Muscle of leg (tissue), 3 donors: ENCODE measurements at regions not wholly inside any gene's neighbourhood (a gene's known extent, or its start where the extent isn't known, plus 50 kb on each side); places are given as distances from the start of the nearest gene placed in this dataset.
"Not testable (repeated sequence)": the region's sequence is repeated elsewhere in the genome, so short reads cannot be mapped to it uniquely, and the experiment has no call there.

Experiments used
- DNase-seq: peaks from one replicate; pipeline ENCODE4 v3.0.0; 2013
- H3K27ac ChIP-seq: one replicate; pipeline ENCODE4 v1.5.1; 2013; ENCODE audit warnings: mild to moderate bottlenecking, low read length, control low read depth
- H3K27me3 ChIP-seq: one replicate; pipeline ENCODE4 v1.6.1; 2013; ENCODE audit warnings: low read length; ENCODE audit not compliant: control insufficient read depth, insufficient read depth
- H3K36me3 ChIP-seq: one replicate; pipeline ENCODE4 v1.6.1; 2013; ENCODE audit warnings: low read length; ENCODE audit not compliant: control insufficient read depth, insufficient read depth
- H3K4me1 ChIP-seq: one replicate; pipeline ENCODE4 v1.6.1; 2013; ENCODE audit warnings: low read length; ENCODE audit not compliant: control insufficient read depth, insufficient read depth
- H3K4me3 ChIP-seq: one replicate; pipeline ENCODE4 v1.5.1; 2013; ENCODE audit warnings: low read length, control low read depth
- H3K9me3 ChIP-seq: replicated peaks from 2 replicates; pipeline ENCODE4 v1.6.1; 2013; ENCODE audit warnings: low read depth, low read length; ENCODE audit not compliant: control insufficient read depth
- WGBS: methylation state at CpG from one replicate; pipeline ENCODE4 v1.1.5; 2013; ENCODE audit warnings: missing lambda C conversion rate; ENCODE audit not compliant: insufficient coverage; 5-methylcytosine and 5-hydroxymethylcytosine counted together

- H3K4me1 ChIP-seq: no peaks in the 10 kb centered on the region
- H3K36me3 ChIP-seq: no peaks in the 10 kb centered on the region
- no CpG with 5 or more reads among the region's 1 CpG for WGBS
- H3K9me3 ChIP-seq: peaks cover 9% of the 10 kb centered on the region
- no peak overlapping the region for H3K4me3 ChIP-seq
- no peak for DNase-seq
- no peaks in the 10 kb centered on the region for H3K27me3 ChIP-seq
- H3K27ac ChIP-seq: no peak overlapping the region
These were observed 544.0 kb upstream of the FAM98A start for GRCh38 chr2:34143149-34143548.

GRCh38 chr2:34142531-34143008, 543.5 kb upstream of the FAM98A start:
- not testable (repeated sequence) for H3K36me3 ChIP-seq, H3K4me3 ChIP-seq, H3K27me3 ChIP-seq, DNase-seq, H3K27ac ChIP-seq, H3K4me1 ChIP-seq, H3K9me3 ChIP-seq
- 88% methylated on average over 18 of the region's 18 CpGs for WGBS

GRCh38 chr2:34133065-34133464, 534.0 kb upstream of the FAM98A start:
- WGBS: 93% methylated on average over 18 of the region's 24 CpGs
- not testable (repeated sequence) for H3K4me1 ChIP-seq, H3K36me3 ChIP-seq, H3K4me3 ChIP-seq, H3K9me3 ChIP-seq, H3K27me3 ChIP-seq, DNase-seq, H3K27ac ChIP-seq

DNA sequence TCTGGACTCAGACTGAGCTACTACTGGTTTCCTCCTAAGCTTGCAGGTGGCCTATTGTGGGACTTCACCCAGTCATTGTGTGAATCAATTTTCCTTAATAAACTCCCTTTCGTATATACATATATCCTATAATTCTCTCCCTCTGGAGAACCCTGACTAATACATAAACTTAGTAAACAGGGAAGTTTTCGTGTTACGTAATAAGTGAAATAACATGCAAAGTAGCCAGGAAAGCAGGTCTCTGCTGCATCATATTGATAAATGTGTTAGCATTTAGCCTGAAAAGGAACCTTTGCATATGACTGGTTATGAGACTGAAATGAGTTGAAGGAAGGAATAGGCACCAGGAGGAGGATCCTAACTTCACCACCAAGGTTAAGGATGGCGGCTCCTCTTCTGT, 527.2 kb upstream of the FAM98A start:
- Histone ChIP-seq H3K4me3 (no peak overlapping the region), H3K27ac (no peak overlapping the region), H3K27me3 (no peaks in the 10 kb centered on the region), H3K4me1 (no peaks in the 10 kb centered on the region), H3K36me3 (no peaks in the 10 kb centered on the region), H3K9me3 (peaks cover 7% of the 10 kb centered on the region)
- 86% methylated on average over 2 of the region's 4 CpGs for whole genome bisulfite sequencing
- no peak for DNase-seq

GRCh38 chr2:34123996-34124785, 525.1 kb upstream of the FAM98A start:
- Histone ChIP-seq H3K27me3 (no peaks in the 10 kb centered on the region), H3K4me3 (no peak overlapping the region), H3K27ac (no peak overlapping the region), H3K9me3 (peaks cover 2% of the 10 kb centered on the region), H3K36me3 (no peaks in the 10 kb centered on the region), H3K4me1 (no peaks in the 10 kb centered on the region)
- 26% methylated on average over 2 of the region's 7 CpGs for WGBS
- DNase-seq: no peak

GRCh38 chr2:34121076-34121475, 522.0 kb upstream of the FAM98A start:
- H3K4me3 ChIP-seq: no peak overlapping the region
- no peak overlapping the region for H3K27ac ChIP-seq
- no CpG with 5 or more reads among the region's 3 CpGs for WGBS
- H3K4me1 ChIP-seq: no peaks in the 10 kb centered on the region
- no peaks in the 10 kb centered on the region for H3K36me3 ChIP-seq
- peak; percentile 15 for DNase-seq
- H3K9me3 ChIP-seq: peaks cover 2% of the 10 kb centered on the region
- H3K27me3 ChIP-seq: no peaks in the 10 kb centered on the region

DNA sequence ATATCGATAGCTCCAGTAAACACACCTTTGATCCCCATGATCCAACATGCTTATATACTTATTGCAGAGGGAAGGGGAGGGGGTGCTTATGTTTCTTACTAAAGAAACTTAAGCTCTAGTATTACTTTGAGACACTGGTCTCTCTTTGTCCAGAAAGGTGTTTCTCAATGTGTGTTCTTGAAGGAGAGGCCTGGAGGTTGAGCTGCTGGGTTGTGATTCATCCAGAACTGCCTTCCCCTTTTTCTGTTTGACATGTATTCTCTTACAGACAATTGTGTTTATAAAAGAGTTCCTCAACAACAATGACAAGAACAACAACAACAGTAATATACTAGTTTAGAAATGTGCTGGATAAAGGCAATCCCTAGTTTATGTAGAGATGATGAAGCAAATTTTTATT, 516.0 kb upstream of the FAM98A start:
- H3K4me3 ChIP-seq: no peak overlapping the region
- H3K4me1 ChIP-seq: no peaks in the 10 kb centered on the region
- DNase-seq: no peak
- no peaks in the 10 kb centered on the region for H3K36me3 ChIP-seq
- no peaks in the 10 kb centered on the region for H3K9me3 ChIP-seq
- H3K27ac ChIP-seq: no peak overlapping the region
- no peaks in the 10 kb centered on the region for H3K27me3 ChIP-seq
- no CpG with 5 or more reads among the region's 1 CpG for WGBS

GRCh38 chr2:34112161-34112560, 513.1 kb upstream of the FAM98A start:
- WGBS: no CpG with 5 or more reads among the region's 1 CpG
- Histone ChIP-seq H3K9me3 (no peaks in the 10 kb centered on the region), H3K4me1 (no peaks in the 10 kb centered on the region), H3K27ac (no peak overlapping the region), H3K36me3 (no peaks in the 10 kb centered on the region), H3K27me3 (no peaks in the 10 kb centered on the region), H3K4me3 (no peak overlapping the region)
- no peak for DNase-seq

DNA sequence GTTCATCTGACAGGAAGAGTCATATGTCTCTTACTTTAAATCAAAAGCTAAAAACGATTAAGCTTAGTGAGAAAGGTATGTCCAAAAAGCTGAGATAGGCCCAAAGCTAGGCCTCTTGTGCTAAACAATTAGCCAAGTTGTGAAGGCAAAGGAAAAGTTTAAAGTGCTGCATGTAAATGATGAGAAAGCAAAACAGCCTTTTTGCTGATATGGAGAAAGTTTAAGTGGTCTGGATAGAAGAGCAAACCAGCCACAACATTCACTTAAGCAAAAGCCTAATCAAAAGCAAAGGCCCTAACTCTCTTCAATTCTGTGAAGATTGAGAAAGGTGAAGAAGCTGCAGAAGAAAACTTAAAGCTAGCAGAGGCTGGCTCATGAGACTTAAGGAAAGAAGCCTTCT, 511.3 kb upstream of the FAM98A start:
- Histone ChIP-seq H3K27me3 (no peaks in the 10 kb centered on the region), H3K27ac (no peak overlapping the region), H3K36me3 (no peaks in the 10 kb centered on the region), H3K4me3 (no peak overlapping the region), H3K9me3 (no peaks in the 10 kb centered on the region), H3K4me1 (no peaks in the 10 kb centered on the region)
- no peak for DNase-seq
- 80% methylated on average over 1 of the region's 1 CpG for whole genome bisulfite sequencing

DNA sequence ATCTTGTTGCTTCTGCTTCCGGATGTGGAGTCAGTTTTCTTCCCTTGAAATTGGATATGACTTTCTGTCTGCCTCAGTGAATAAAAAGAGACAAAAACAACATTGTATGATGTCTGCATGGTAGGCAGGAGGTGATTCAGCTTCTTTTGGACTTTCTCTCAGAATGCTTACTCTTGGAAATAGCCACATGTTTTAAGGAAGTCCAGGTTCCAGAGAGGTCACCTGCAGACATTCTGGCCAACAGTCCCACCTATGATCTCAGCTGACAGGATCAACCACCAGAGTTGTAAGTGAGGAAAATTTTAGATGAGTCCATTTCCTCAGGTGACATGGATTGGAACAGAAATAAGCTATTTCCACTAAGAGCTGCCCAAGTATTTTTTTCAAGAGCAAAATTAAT, 508.7 kb upstream of the FAM98A start:
- no peaks in the 10 kb centered on the region for H3K4me1 ChIP-seq
- no peaks in the 10 kb centered on the region for H3K27me3 ChIP-seq
- H3K9me3 ChIP-seq: no peaks in the 10 kb centered on the region
- DNase-seq: no peak
- H3K36me3 ChIP-seq: no peaks in the 10 kb centered on the region
- no peak overlapping the region for H3K4me3 ChIP-seq
- no peak overlapping the region for H3K27ac ChIP-seq
- 17% methylated on average over 1 of the region's 1 CpG for WGBS
